Smooth muscle cell (in vitro differentiated cells): ENCODE measurements at regions not wholly inside any gene's neighbourhood (a gene's known extent, or its start where the extent isn't known, plus 50 kb on each side); places are given as distances from the start of the nearest gene placed in this dataset.

ENCODE experiments used
- DNase-seq: peaks from one replicate; lab custom pipeline; 2025; ENCODE audit not compliant: unreplicated experiment; lab: John Stamatoyannopoulos, UW
- H2AFZ ChIP-seq: fragments of 200-600 bp; sonication (generic); 2 replicates; pipeline ENCODE4 v1.6.0; 2016; ENCODE audit warnings: antibody characterized with exemption, low read depth, mild to moderate bottlenecking
- H3F3A ChIP-seq: fragments of 200-600 bp; sonication (generic); 2 replicates; pipeline ENCODE4 v1.6.0; 2017; ENCODE audit warnings: antibody characterized with exemption, low read depth
- H3K27ac ChIP-seq: fragments of 200-600 bp; sonication (generic); 2 replicates; pipeline ENCODE4 v1.5.1; 2016; ENCODE audit warnings: low read depth, mild to moderate bottlenecking
- H3K27me3 ChIP-seq: fragments of 200-600 bp; sonication (generic); 2 replicates; pipeline ENCODE4 v1.6.1; 2016; ENCODE audit warnings: low read depth, mild to moderate bottlenecking
- H3K36me3 ChIP-seq: fragments of 200-600 bp; sonication (generic); 2 replicates; pipeline ENCODE4 v1.5.1; 2016; ENCODE audit warnings: low read depth
- H3K4me1 ChIP-seq: fragments of 200-600 bp; sonication (generic); 2 replicates; pipeline ENCODE4 v1.5.1; 2016; ENCODE audit warnings: low read depth
- H3K4me2 ChIP-seq: fragments of 200-600 bp; sonication (generic); 2 replicates; pipeline ENCODE4 v1.6.0; 2016; ENCODE audit warnings: mild to moderate bottlenecking
- H3K4me3 ChIP-seq: fragments of 200-600 bp; sonication (generic); 2 replicates; pipeline ENCODE4 v1.5.1; 2016; ENCODE audit warnings: mild to moderate bottlenecking
- H3K79me2 ChIP-seq: fragments of 200-600 bp; sonication (generic); 2 replicates; pipeline ENCODE4 v1.6.0; 2016; ENCODE audit warnings: low read depth, mild to moderate bottlenecking
- H3K9ac ChIP-seq: fragments of 200-600 bp; sonication (generic); 2 replicates; pipeline ENCODE4 v1.6.0; 2016; ENCODE audit warnings: low read depth
- H3K9me3 ChIP-seq: fragments of 200-600 bp; sonication (generic); replicated peaks from 2 replicates; pipeline ENCODE4 v1.5.1; 2016; ENCODE audit warnings: low read depth
- H4K20me1 ChIP-seq: fragments of 200-600 bp; sonication (generic); 2 replicates; pipeline ENCODE4 v1.6.0; 2016; ENCODE audit warnings: low read depth
- CTCF ChIP-seq: fragments of 200-600 bp; sonication (generic); IDR thresholded peaks from 2 replicates; pipeline ENCODE4 v1.5.1; 2017; ENCODE audit warnings: borderline replicate concordance, mild to moderate bottlenecking, antibody characterized with exemption; ENCODE audit not compliant: insufficient read depth, poor library complexity, severe bottlenecking
- WGBS: methylation state at CpG from one replicate; pipeline ENCODE4 v1.1.7; 2016; ENCODE audit warnings: low lambda C conversion rate; 5-methylcytosine and 5-hydroxymethylcytosine counted together

- TF ChIP-seq CTCF: no peak
- no peaks in the 10 kb centered on the region for H3K36me3 ChIP-seq
- no peaks in the 10 kb centered on the region for H3K27me3 ChIP-seq
- H2AFZ ChIP-seq: no peak overlapping the region
- no peak overlapping the region for H3K4me2 ChIP-seq
- no peak for DNase-seq
- H3K9ac ChIP-seq: no peak overlapping the region
- WGBS: 90% methylated on average over 2 of the region's 2 CpGs
- H3K4me3 ChIP-seq: no peak overlapping the region
- no peaks in the 10 kb centered on the region for H3K79me2 ChIP-seq
- H3K4me1 ChIP-seq: no peaks in the 10 kb centered on the region
- no peaks in the 10 kb centered on the region for H3K9me3 ChIP-seq
- H3K27ac ChIP-seq: no peak overlapping the region
- no peaks in the 10 kb centered on the region for H3F3A ChIP-seq
- no peaks in the 10 kb centered on the region for H4K20me1 ChIP-seq
Observed at GRCh38 chr21:28548291-28548690, 444.4 kb downstream of the LTN1 start.

GRCh38 chr21:28547766-28548165 is 444.9 kb downstream of the LTN1 start:
- no peak overlapping the region for H3K27ac ChIP-seq
- no peaks in the 10 kb centered on the region for H3K27me3 ChIP-seq
- H3K79me2 ChIP-seq: no peaks in the 10 kb centered on the region
- H3K36me3 ChIP-seq: no peaks in the 10 kb centered on the region
- no peaks in the 10 kb centered on the region for H3K9me3 ChIP-seq
- TF ChIP-seq CTCF: no peak
- no peak overlapping the region for H2AFZ ChIP-seq
- DNase-seq: no peak
- no peaks in the 10 kb centered on the region for H3F3A ChIP-seq
- WGBS: 65% methylated on average over 3 of the region's 3 CpGs
- H3K4me3 ChIP-seq: no peak overlapping the region
- no peak overlapping the region for H3K4me2 ChIP-seq
- no peaks in the 10 kb centered on the region for H3K4me1 ChIP-seq
- no peaks in the 10 kb centered on the region for H4K20me1 ChIP-seq
- no peak overlapping the region for H3K9ac ChIP-seq

- 80% methylated on average over 1 of the region's 1 CpG for WGBS
Observed at GRCh38 chr21:28543975-28544374, 448.7 kb downstream of the LTN1 start.

More at GRCh38 chr21:28543975-28544374, 448.7 kb downstream of the LTN1 start:
- Histone ChIP-seq H3K4me1 (no peaks in the 10 kb centered on the region), H3K36me3 (no peaks in the 10 kb centered on the region), H4K20me1 (no peaks in the 10 kb centered on the region), H2AFZ (no peak overlapping the region), H3F3A (no peaks in the 10 kb centered on the region), H3K4me2 (no peak overlapping the region), H3K9ac (no peak overlapping the region), H3K4me3 (no peak overlapping the region), H3K27ac (no peak overlapping the region), H3K79me2 (no peaks in the 10 kb centered on the region), H3K27me3 (no peaks in the 10 kb centered on the region), H3K9me3 (no peaks in the 10 kb centered on the region)
- no peak for DNase-seq
- no peak for TF ChIP-seq CTCF
